HCT116 (cell line): ENCODE measurements at regions not wholly inside any gene's neighbourhood (a gene's known extent, or its start where the extent isn't known, plus 50 kb on each side); places are given as distances from the start of the nearest gene placed in this dataset.

Experiments
- ATAC-seq: fragments of 200-7000 bp; cut with Tn5 transposase; 2 replicates; pipeline ENCODE4 v1.9.1; 2020; ENCODE audit warnings: mild to moderate bottlenecking, moderate library complexity
- BruUV-seq: library from RNA; stranded (reverse); fragments of 400-500 nt; replicated peaks from 2 replicates; lab custom pipeline; 2021; lab: Mats Ljungman, UMichigan
- CTCF ChIA-PET: fragments of 300-600 bp; sonication (Branson Sonifier 250); formaldehyde crosslinking; loops from one replicate; lab custom pipeline; 2021; ENCODE audit warnings: antibody characterized with exemption; lab: Charles Lee
- POLR2A ChIA-PET: fragments of 300-600, 350-600 bp; sonication (Branson Sonifier 250); formaldehyde crosslinking; loops from one replicate; lab custom pipeline; 2021; ENCODE audit warnings: antibody characterized with exemption; lab: Charles Lee
- RAD21 ChIA-PET, 2 experiments: fragments of 300-600 bp; sonication (Branson Sonifier 250); formaldehyde crosslinking; loops; one replicate each; lab custom pipeline; 2023; ENCODE audit warnings: low total read pairs in 2 of 2; ENCODE audit not compliant: uncharacterized antibody in 2 of 2, unreplicated experiment in 2 of 2, low non-redundant PET in 1 of 2; lab: Charles Lee
- DNase-seq: peaks from one replicate; pipeline ENCODE4 v3.0.0-alpha.2; 2010; ENCODE audit warnings: low read depth, low spot score
- H2AFZ ChIP-seq: fragments of 200-600 bp; shearing (Covaris generic), sonication (generic); 2 replicates; pipeline ENCODE4 v1.6.1; 2017; ENCODE audit warnings: low read depth, mixed run types, mixed read lengths, antibody characterized with exemption, low read length; ENCODE audit not compliant: poor library complexity, severe bottlenecking
- H3K27ac ChIP-seq: 2 replicates; pipeline ENCODE4 v1.5.1; 2012; ENCODE audit warnings: low read depth, low read length
- H3K27me3 ChIP-seq: fragments of 200-600 bp; sonication (generic); 2 replicates; pipeline ENCODE4 v1.6.1; 2016; ENCODE audit warnings: mixed run types, low read length, mixed read lengths; ENCODE audit not compliant: insufficient read depth
- H3K36me3 ChIP-seq, 2 experiments: fragments of 200-500 bp in 1 of 2; fragments of 200-600 bp in 1 of 2; sonication (Bioruptor generic) in 1 of 2; sonication (generic) in 1 of 2; 2 replicates each; pipeline versions ENCODE4 v1.5.1 to v1.6.1; 2014 to 2016; ENCODE audit warnings: low read length in 2 of 2, inconsistent platforms in 1 of 2, mixed read lengths in 1 of 2, mixed run types in 1 of 2; ENCODE audit not compliant: insufficient read depth in 2 of 2, control insufficient read depth in 1 of 2
- H3K4me1 ChIP-seq, 2 experiments: fragments of 200-600 bp in 1 of 2; sonication (generic) in 1 of 2; 2 replicates each; pipeline versions ENCODE4 v1.5.1 to v1.6.1; 2012 to 2017; ENCODE audit warnings: low read length in 2 of 2, inconsistent platforms in 1 of 2, mild to moderate bottlenecking in 1 of 2, mixed read lengths in 1 of 2, mixed run types in 1 of 2, moderate library complexity in 1 of 2; ENCODE audit not compliant: insufficient read depth in 2 of 2, control insufficient read depth in 1 of 2
- H3K4me2 ChIP-seq: fragments of 200-600 bp; sonication (generic); 2 replicates; pipeline ENCODE4 v1.6.1; 2017; ENCODE audit warnings: mixed run types, low read length, mixed read lengths
- H3K4me3 ChIP-seq, 2 experiments: fragments of 200-600 bp in 1 of 2; sonication (generic) in 1 of 2; replicated peaks in 1 of 2; 2 replicates each; pipeline ENCODE4 v1.5.1; 2011 to 2016; ENCODE audit warnings: low read length in 2 of 2, control low read depth in 1 of 2, low read depth in 1 of 2, mild to moderate bottlenecking in 1 of 2, mixed read lengths in 1 of 2, mixed run types in 1 of 2
- H3K79me2 ChIP-seq: fragments of 200-600 bp; sonication (generic); 2 replicates; pipeline ENCODE4 v1.6.1; 2017; ENCODE audit warnings: mild to moderate bottlenecking, mixed run types, low read length, moderate library complexity, mixed read lengths; ENCODE audit not compliant: insufficient read depth
- H3K9ac ChIP-seq: fragments of 200-600 bp; sonication (generic); 2 replicates; pipeline ENCODE4 v1.6.1; 2016; ENCODE audit warnings: low read length, mixed read lengths
- H3K9me2 ChIP-seq: fragments of 200-600 bp; sonication (generic), shearing (Covaris generic); 2 replicates; pipeline ENCODE4 v1.6.1; 2017; ENCODE audit warnings: mixed run types, mild to moderate bottlenecking, moderate library complexity; ENCODE audit not compliant: insufficient read depth
- H3K9me3 ChIP-seq, 2 experiments: fragments of 200-500 bp in 1 of 2; fragments of 200-600 bp in 1 of 2; sonication (Bioruptor generic) in 1 of 2; sonication (generic) in 1 of 2; 2 replicates each; pipeline ENCODE4 v1.6.1; 2014 to 2017; ENCODE audit warnings: low read length in 2 of 2, mixed read lengths in 2 of 2, inconsistent platforms in 1 of 2, low read depth in 1 of 2, mild to moderate bottlenecking in 1 of 2, mixed run types in 1 of 2, moderate library complexity in 1 of 2; ENCODE audit not compliant: control insufficient read depth in 1 of 2, insufficient read depth in 1 of 2
- H4K20me1 ChIP-seq: fragments of 200-600 bp; sonication (generic), shearing (Covaris generic); 2 replicates; pipeline ENCODE4 v1.6.1; 2017; ENCODE audit warnings: mixed run types, mild to moderate bottlenecking, moderate library complexity; ENCODE audit not compliant: insufficient read depth
- CBX3 ChIP-seq: IDR thresholded peaks from 2 replicates; pipeline ENCODE4 v1.6.1; 2012; ENCODE audit warnings: low read depth
- CEBPB ChIP-seq: IDR thresholded peaks from 2 replicates; pipeline ENCODE4 v1.6.1; 2012; ENCODE audit warnings: low read depth
- EGR1 ChIP-seq: IDR thresholded peaks from 2 replicates; pipeline ENCODE4 v1.6.1; 2012; ENCODE audit warnings: low read depth
- EZH2 ChIP-seq: fragments of 200-600 bp; sonication (generic); IDR thresholded peaks from 2 replicates; pipeline ENCODE4 v1.6.1; 2017; ENCODE audit warnings: antibody characterized with exemption, mixed run types
- POLR2A ChIP-seq: IDR thresholded peaks from 2 replicates; pipeline ENCODE4 v1.7.0; 2011; ENCODE audit warnings: borderline replicate concordance; ENCODE audit not compliant: insufficient read depth, insufficient read length; ENCODE audit errors: extremely low read depth
- SP1 ChIP-seq: IDR thresholded peaks from 2 replicates; pipeline ENCODE4 v1.6.1; 2012; ENCODE audit warnings: low read depth
- YY1 ChIP-seq: IDR thresholded peaks from 2 replicates; pipeline ENCODE4 v1.6.1; 2011; ENCODE audit warnings: low read length, low read depth, moderate library complexity, mild to moderate bottlenecking; ENCODE audit not compliant: insufficient replicate concordance; ENCODE audit errors: extremely low read depth
- ZFX ChIP-seq: fragments of 450-650 bp; IDR thresholded peaks from 2 replicates; pipeline ENCODE4 v1.6.1; 2017
- ZNF274 ChIP-seq: fragments of 200-500 bp; sonication (Bioruptor generic); IDR thresholded peaks from 2 replicates; pipeline ENCODE4 v1.6.1; 2014; ENCODE audit warnings: mild to moderate bottlenecking, low read depth, low read length, inconsistent platforms
- intact Hi-C: fragments of 100-400 bp; cut with micrococcal nuclease; formaldehyde crosslinking; loops from 2 replicates; pipeline ENCODE4 v1.10.0; 2022
- TF ChIP-seq, protein P1 (sequence below), 3 experiments: fragments of 200-600 bp in 1 of 3; sonication (generic) in 1 of 3; IDR thresholded peaks in 2 of 3; conservative IDR thresholded peaks in 1 of 3; 2 replicates each; pipeline ENCODE4 v1.5.1; 2012 to 2017; ENCODE audit warnings: low read depth in 2 of 3, low read length in 2 of 3, antibody characterized with exemption in 1 of 3, borderline replicate concordance in 1 of 3, control low read depth in 1 of 3, mild to moderate bottlenecking in 1 of 3, mixed read lengths in 1 of 3, mixed run types in 1 of 3, moderate library complexity in 1 of 3; ENCODE audit not compliant: insufficient read depth in 1 of 3
- TF ChIP-seq, protein P2 (sequence below): IDR thresholded peaks from 2 replicates; pipeline ENCODE4 v1.6.1; 2012
- TF ChIP-seq, protein P3 (sequence below): IDR thresholded peaks from 2 replicates; pipeline ENCODE4 v1.6.1; 2011; ENCODE audit warnings: mild to moderate bottlenecking, low read length, moderate library complexity; ENCODE audit not compliant: insufficient replicate concordance; ENCODE audit errors: extremely low read depth

GRCh38 chr2:217206907-217207698 lies 347.2 kb upstream of the TNP1 start:
- H3K79me2 ChIP-seq, result no peaks in the 10 kb centered on the region
- no peak overlapping the region for H3K4me3 ChIP-seq
- ATAC-seq (no peak), DNase-seq (no peak)
- intact Hi-C loops, result no loop called here
- TF ChIP-seq ZFX (no peak), POLR2A (no peak), YY1 (no peak)
- TF ChIP-seq, protein P1, sequence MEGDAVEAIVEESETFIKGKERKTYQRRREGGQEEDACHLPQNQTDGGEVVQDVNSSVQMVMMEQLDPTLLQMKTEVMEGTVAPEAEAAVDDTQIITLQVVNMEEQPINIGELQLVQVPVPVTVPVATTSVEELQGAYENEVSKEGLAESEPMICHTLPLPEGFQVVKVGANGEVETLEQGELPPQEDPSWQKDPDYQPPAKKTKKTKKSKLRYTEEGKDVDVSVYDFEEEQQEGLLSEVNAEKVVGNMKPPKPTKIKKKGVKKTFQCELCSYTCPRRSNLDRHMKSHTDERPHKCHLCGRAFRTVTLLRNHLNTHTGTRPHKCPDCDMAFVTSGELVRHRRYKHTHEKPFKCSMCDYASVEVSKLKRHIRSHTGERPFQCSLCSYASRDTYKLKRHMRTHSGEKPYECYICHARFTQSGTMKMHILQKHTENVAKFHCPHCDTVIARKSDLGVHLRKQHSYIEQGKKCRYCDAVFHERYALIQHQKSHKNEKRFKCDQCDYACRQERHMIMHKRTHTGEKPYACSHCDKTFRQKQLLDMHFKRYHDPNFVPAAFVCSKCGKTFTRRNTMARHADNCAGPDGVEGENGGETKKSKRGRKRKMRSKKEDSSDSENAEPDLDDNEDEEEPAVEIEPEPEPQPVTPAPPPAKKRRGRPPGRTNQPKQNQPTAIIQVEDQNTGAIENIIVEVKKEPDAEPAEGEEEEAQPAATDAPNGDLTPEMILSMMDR (IDR thresholded peaks at IDR 0.05 in 2 of 3, conservative IDR thresholded peaks at IDR 0.05 in 1 of 3; ENCODE audit: borderline replicate concordance in 1 of 3, insufficient read depth in 1 of 3, low read depth in 2 of 3, low read length in 2 of 3), result no peak
- no peaks in the 10 kb centered on the region for H4K20me1 ChIP-seq
- H2AFZ ChIP-seq, result no peak overlapping the region
- CTCF ChIA-PET, result no interaction called here
- no peak overlapping the region for H3K4me2 ChIP-seq
- no peak overlapping the region for H3K9ac ChIP-seq
- H3K4me1 ChIP-seq, result no peaks in the 10 kb centered on the region
- H3K36me3 ChIP-seq, result no peaks in the 10 kb centered on the region
- no peaks in the 10 kb centered on the region for H3K9me2 ChIP-seq
- RAD21 ChIA-PET, result no interaction called here
- no peak overlapping the region for H3K27ac ChIP-seq
- no TSS peak for BruUV-seq
- H3K27me3 ChIP-seq, result peaks cover 55% of the 10 kb centered on the region
- POLR2A ChIA-PET, result no interaction called here
- H3K9me3 ChIP-seq, result no peaks in the 10 kb centered on the region

- ATAC-seq, result no peak
- Histone ChIP-seq H3K9me3 (no peaks in the 10 kb centered on the region), H3K27me3 (peaks cover 50% of the 10 kb centered on the region), H3K36me3 (no peaks in the 10 kb centered on the region), H4K20me1 (no peaks in the 10 kb centered on the region), H3K4me1 (no peaks in the 10 kb centered on the region), H3K9ac (no peak overlapping the region), H3K9me2 (no peaks in the 10 kb centered on the region), H3K4me3 (no peak overlapping the region), H3K4me2 (no peak overlapping the region), H3K79me2 (no peaks in the 10 kb centered on the region), H2AFZ (no peak overlapping the region), H3K27ac (no peak overlapping the region)
- POLR2A ChIA-PET, result no interaction called here
- TF ChIP-seq CEBPB, result no peak
- no peak for TF ChIP-seq SP1
- no peak for TF ChIP-seq EZH2
- TF ChIP-seq ZFX, result no peak
- no peak for TF ChIP-seq YY1
- no peak for TF ChIP-seq ZNF274
- TF ChIP-seq, protein P2, sequence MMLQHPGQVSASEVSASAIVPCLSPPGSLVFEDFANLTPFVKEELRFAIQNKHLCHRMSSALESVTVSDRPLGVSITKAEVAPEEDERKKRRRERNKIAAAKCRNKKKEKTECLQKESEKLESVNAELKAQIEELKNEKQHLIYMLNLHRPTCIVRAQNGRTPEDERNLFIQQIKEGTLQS, result no peak
- no peak for TF ChIP-seq EGR1
- TF ChIP-seq, protein P3, sequence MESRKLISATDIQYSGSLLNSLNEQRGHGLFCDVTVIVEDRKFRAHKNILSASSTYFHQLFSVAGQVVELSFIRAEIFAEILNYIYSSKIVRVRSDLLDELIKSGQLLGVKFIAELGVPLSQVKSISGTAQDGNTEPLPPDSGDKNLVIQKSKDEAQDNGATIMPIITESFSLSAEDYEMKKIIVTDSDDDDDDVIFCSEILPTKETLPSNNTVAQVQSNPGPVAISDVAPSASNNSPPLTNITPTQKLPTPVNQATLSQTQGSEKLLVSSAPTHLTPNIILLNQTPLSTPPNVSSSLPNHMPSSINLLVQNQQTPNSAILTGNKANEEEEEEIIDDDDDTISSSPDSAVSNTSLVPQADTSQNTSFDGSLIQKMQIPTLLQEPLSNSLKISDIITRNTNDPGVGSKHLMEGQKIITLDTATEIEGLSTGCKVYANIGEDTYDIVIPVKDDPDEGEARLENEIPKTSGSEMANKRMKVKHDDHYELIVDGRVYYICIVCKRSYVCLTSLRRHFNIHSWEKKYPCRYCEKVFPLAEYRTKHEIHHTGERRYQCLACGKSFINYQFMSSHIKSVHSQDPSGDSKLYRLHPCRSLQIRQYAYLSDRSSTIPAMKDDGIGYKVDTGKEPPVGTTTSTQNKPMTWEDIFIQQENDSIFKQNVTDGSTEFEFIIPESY, result no peak
- no peak for TF ChIP-seq CBX3
- intact Hi-C loops, result no loop called here
- CTCF ChIA-PET, result no interaction called here
- BruUV-seq, result no TSS peak
- RAD21 ChIA-PET, result no interaction called here
- DNase-seq, result no peak
Measured at GRCh38 chr2:217206016-217206725, 346.3 kb upstream of the TNP1 start.
